OCI-LY3 (cell line): ENCODE measurements at regions not wholly inside any gene's neighbourhood (a gene's known extent, or its start where the extent isn't known, plus 50 kb on each side); places are given as distances from the start of the nearest gene placed in this dataset.

Experiments
- H2AFZ ChIP-seq: fragments of 200-600, 300-600 bp; shearing (Covaris generic); 2 replicates; pipeline ENCODE4 v1.6.0; 2014; ENCODE audit warnings: antibody characterized with exemption, low read depth, low read length
- H3K27ac ChIP-seq: fragments of 200-600, 300-600 bp; sonication (generic); 2 replicates; pipeline ENCODE4 v1.5.1; 2014; ENCODE audit warnings: mild to moderate bottlenecking, low read length, moderate library complexity, mixed read lengths
- H3K27me3 ChIP-seq: fragments of 200-600, 300-600 bp; sonication (generic); 2 replicates; pipeline ENCODE4 v1.6.1; 2014; ENCODE audit warnings: low read depth, low read length, mixed read lengths
- H3K36me3 ChIP-seq: fragments of 200-600, 300-600 bp; sonication (generic); replicated peaks from 2 replicates; pipeline ENCODE3; 2014; ENCODE audit warnings: low read depth, low read length, mixed read lengths
- H3K4me1 ChIP-seq: fragments of 300-600, 200-600 bp; sonication (generic); 2 replicates; pipeline ENCODE4 v1.6.1; 2014; ENCODE audit warnings: low read length, mixed read lengths
- H3K4me2 ChIP-seq: fragments of 200-600, 300-600 bp; sonication (generic); 2 replicates; pipeline ENCODE4 v1.6.1; 2014; ENCODE audit warnings: low read length, mixed read lengths
- H3K4me3 ChIP-seq: fragments of 300-600, 200-600 bp; sonication (generic); 2 replicates; pipeline ENCODE4 v1.5.1; 2014; ENCODE audit warnings: antibody characterized with exemption, mild to moderate bottlenecking, low read length, moderate library complexity
- H3K79me2 ChIP-seq: fragments of 300-600, 200-600 bp; shearing (Covaris generic); 2 replicates; pipeline ENCODE4 v1.6.1; 2014; ENCODE audit warnings: mild to moderate bottlenecking, low read length, mixed read lengths
- H3K9ac ChIP-seq: fragments of 300-600, 200-600 bp; shearing (Covaris generic); 2 replicates; pipeline ENCODE4 v1.6.0; 2014; ENCODE audit warnings: mild to moderate bottlenecking, low read length, moderate library complexity
- H3K9me3 ChIP-seq: fragments of 200-600, 300-600 bp; shearing (Covaris generic); 2 replicates; pipeline ENCODE4 v1.6.1; 2014; ENCODE audit warnings: low read length, mixed read lengths; ENCODE audit not compliant: insufficient read depth
- H4K20me1 ChIP-seq: fragments of 200-600, 300-600 bp; sonication (generic); 2 replicates; pipeline ENCODE4 v1.6.1; 2016; ENCODE audit warnings: low read length, mixed read lengths; ENCODE audit not compliant: insufficient read depth
- CTCF ChIP-seq: fragments of 200-600, 300-600 bp; sonication (generic); IDR thresholded peaks from 2 replicates; pipeline ENCODE4 v1.5.1; 2014; ENCODE audit warnings: antibody characterized with exemption, low read length, low read depth
- EZH2phosphoT487 ChIP-seq: fragments of 200-600 bp; shearing (Covaris generic); IDR thresholded peaks from 2 replicates; pipeline ENCODE4 v1.6.1; 2018; ENCODE audit warnings: antibody characterized with exemption, mixed run types, low read depth

- Histone ChIP-seq H3K36me3 (no peaks in the 10 kb centered on the region), H2AFZ (no peak overlapping the region), H3K4me2 (no peak overlapping the region), H3K9ac (no peak overlapping the region), H3K4me1 (no peaks in the 10 kb centered on the region), H3K4me3 (no peak overlapping the region), H4K20me1 (no peaks in the 10 kb centered on the region), H3K27me3 (no peaks in the 10 kb centered on the region), H3K79me2 (no peaks in the 10 kb centered on the region), H3K9me3 (no peaks in the 10 kb centered on the region), H3K27ac (no peak overlapping the region)
- TF ChIP-seq CTCF, result no peak
- no peak for TF ChIP-seq EZH2phosphoT487
Measured at GRCh38 chr6:33854572-33855030, 50.8 kb upstream of the MLN start.

GRCh38 chr6:33853736-33854135 lies 49.9 kb upstream of the MLN start:
- no peak overlapping the region for H3K4me3 ChIP-seq
- H3K4me1 ChIP-seq, result no peaks in the 10 kb centered on the region
- H4K20me1 ChIP-seq, result no peaks in the 10 kb centered on the region
- H3K9me3 ChIP-seq, result no peaks in the 10 kb centered on the region
- H3K9ac ChIP-seq, result no peak overlapping the region
- TF ChIP-seq CTCF, result no peak
- no peak for TF ChIP-seq EZH2phosphoT487
- no peaks in the 10 kb centered on the region for H3K79me2 ChIP-seq
- no peaks in the 10 kb centered on the region for H3K27me3 ChIP-seq
- no peaks in the 10 kb centered on the region for H3K36me3 ChIP-seq
- no peak overlapping the region for H2AFZ ChIP-seq
- no peak overlapping the region for H3K27ac ChIP-seq
- H3K4me2 ChIP-seq, result no peak overlapping the region
